ENCODE measurements at regions not wholly inside any gene's neighbourhood (a gene's known extent, or its start where the extent isn't known, plus 50 kb on each side); places are given as distances from the start of the nearest gene placed in this dataset.

- TF ChIP-seq EZH2 (IDR thresholded peaks at IDR 0.05; ENCODE audit: low read depth), result no peak
- TF ChIP-seq CTCF (conservative IDR thresholded peaks at IDR 0.05), result no peak
These were observed 380.6 kb upstream of the DCN start for GRCh38 chr12:91563011-91563765.

All from PC-9 (cell line).